ENCODE measurements at regions not wholly inside any gene's neighbourhood (a gene's known extent, or its start where the extent isn't known, plus 50 kb on each side); places are given as distances from the start of the nearest gene placed in this dataset.

DNA sequence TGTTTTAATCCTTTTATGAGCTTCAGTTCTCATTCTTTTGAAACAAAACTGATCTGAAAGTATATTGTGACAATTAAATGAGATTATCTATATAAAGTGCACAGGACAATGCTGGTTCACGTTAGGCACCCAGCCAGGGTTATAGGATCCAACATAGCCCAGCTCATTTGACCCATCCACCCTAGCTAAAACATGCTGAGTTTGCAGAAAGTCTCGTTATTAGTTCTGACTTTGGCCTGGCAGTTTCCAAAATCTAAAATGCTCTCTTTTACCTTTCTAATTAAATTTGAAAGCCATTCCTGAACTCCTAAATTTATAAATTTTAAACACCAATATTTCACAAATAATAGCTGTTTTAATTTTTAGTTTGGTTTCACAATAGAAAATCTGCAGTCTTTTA, 131.9 kb upstream of the PTPRD start:
- Histone ChIP-seq H3K9me3 (ENCODE audit: low read depth, low read length, poor library complexity, severe bottlenecking) (no peaks in the 10 kb centered on the region), H3K4me3 (ENCODE audit: low read depth, low read length, poor library complexity, severe bottlenecking) (no peak overlapping the region), H3K36me3 (ENCODE audit: insufficient read depth, low read length, poor library complexity, severe bottlenecking) (no peaks in the 10 kb centered on the region), H3K27ac (ENCODE audit: low read depth, low read length, poor library complexity, severe bottlenecking) (no peak overlapping the region), H3K27me3 (replicated peaks; ENCODE audit: insufficient read depth, low read depth, low read length, poor library complexity) (no peaks in the 10 kb centered on the region), H3K4me1 (ENCODE audit: insufficient read depth, low read length, poor library complexity, severe bottlenecking) (no peaks in the 10 kb centered on the region)
- ChIA-PET POLR2A (ENCODE audit: low non-redundant PET) (no interaction called here), CTCF (no interaction called here)
- no peak for DNase-seq (ENCODE audit: low spot score)
- intact Hi-C loops (cut with micrococcal nuclease; ENCODE audit: unreplicated experiment), result no loop called here
- no TSS peak for BruUV-seq (replicated peaks)
- TF ChIP-seq, protein P1, sequence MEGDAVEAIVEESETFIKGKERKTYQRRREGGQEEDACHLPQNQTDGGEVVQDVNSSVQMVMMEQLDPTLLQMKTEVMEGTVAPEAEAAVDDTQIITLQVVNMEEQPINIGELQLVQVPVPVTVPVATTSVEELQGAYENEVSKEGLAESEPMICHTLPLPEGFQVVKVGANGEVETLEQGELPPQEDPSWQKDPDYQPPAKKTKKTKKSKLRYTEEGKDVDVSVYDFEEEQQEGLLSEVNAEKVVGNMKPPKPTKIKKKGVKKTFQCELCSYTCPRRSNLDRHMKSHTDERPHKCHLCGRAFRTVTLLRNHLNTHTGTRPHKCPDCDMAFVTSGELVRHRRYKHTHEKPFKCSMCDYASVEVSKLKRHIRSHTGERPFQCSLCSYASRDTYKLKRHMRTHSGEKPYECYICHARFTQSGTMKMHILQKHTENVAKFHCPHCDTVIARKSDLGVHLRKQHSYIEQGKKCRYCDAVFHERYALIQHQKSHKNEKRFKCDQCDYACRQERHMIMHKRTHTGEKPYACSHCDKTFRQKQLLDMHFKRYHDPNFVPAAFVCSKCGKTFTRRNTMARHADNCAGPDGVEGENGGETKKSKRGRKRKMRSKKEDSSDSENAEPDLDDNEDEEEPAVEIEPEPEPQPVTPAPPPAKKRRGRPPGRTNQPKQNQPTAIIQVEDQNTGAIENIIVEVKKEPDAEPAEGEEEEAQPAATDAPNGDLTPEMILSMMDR (conservative IDR thresholded peaks at IDR 0.05; ENCODE audit: low read depth, low read length), result no peak
- TF ChIP-seq EZH2 (IDR thresholded peaks at IDR 0.05; ENCODE audit: borderline replicate concordance, low read depth, low read length, poor library complexity, severe bottlenecking), result no peak

DNA sequence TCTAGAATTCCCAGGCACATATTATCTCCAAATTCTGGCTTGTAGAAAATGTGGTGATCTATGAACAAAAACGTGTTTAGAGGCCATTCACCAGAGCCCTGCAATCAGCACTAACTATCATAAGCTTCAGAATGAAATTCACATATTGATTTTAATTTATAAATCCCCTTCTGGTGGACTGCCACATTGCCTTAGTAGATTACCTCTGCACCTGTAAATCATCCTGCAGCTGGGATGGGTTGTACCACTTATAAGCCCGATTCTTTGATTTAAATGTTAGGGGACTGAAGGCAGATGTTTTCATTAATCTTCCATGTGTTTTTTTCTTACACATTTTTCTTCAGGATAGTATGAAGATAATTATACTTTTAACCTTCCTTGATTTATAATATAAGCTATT, 140.7 kb upstream of the PTPRD start:
- Histone ChIP-seq H3K36me3 (ENCODE audit: insufficient read depth, low read length, poor library complexity, severe bottlenecking) (no peaks in the 10 kb centered on the region), H3K4me3 (ENCODE audit: low read depth, low read length, poor library complexity, severe bottlenecking) (no peak overlapping the region), H3K27ac (ENCODE audit: low read depth, low read length, poor library complexity, severe bottlenecking) (no peak overlapping the region), H3K9me3 (ENCODE audit: low read depth, low read length, poor library complexity, severe bottlenecking) (no peaks in the 10 kb centered on the region), H3K27me3 (replicated peaks; ENCODE audit: insufficient read depth, low read depth, low read length, poor library complexity) (no peaks in the 10 kb centered on the region), H3K4me1 (ENCODE audit: insufficient read depth, low read length, poor library complexity, severe bottlenecking) (no peaks in the 10 kb centered on the region)
- POLR2A ChIA-PET (ENCODE audit: low non-redundant PET), result no interaction called here
- DNase-seq (ENCODE audit: low spot score), result no peak
- no TSS peak for BruUV-seq (replicated peaks)
- intact Hi-C loops (cut with micrococcal nuclease; ENCODE audit: unreplicated experiment), result no loop called here
- CTCF ChIA-PET, result no interaction called here
- TF ChIP-seq, protein P1 (conservative IDR thresholded peaks at IDR 0.05; ENCODE audit: low read depth, low read length), result no peak
- TF ChIP-seq EZH2 (IDR thresholded peaks at IDR 0.05; ENCODE audit: borderline replicate concordance, low read depth, low read length, poor library complexity, severe bottlenecking), result no peak

DNA sequence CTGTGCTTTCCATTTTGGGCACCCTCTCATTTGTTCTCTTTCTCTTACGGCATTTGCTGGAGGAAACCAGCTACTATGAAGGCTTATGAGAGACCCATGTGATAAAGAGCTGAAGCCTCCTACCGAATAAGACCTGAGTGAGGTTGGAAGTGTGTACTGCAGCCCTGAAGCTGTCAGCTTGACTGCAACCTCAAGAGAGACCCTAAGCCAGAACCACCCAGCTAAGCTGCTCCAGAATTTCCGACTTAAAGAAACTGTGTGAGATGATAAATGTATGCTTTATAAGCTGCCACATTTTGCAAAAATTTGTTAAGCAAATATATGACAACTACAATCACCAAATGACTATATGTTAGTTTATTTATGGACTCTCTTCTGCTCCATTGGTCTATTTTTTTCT, 151.7 kb upstream of the PTPRD start:
- POLR2A ChIA-PET (ENCODE audit: low non-redundant PET), result interaction anchor here (0.7 kb wide), 1 partner anchor 593 kb away, joined by 4 read pairs; no protein-coding TSS in a partner anchor
- intact Hi-C loops (cut with micrococcal nuclease; ENCODE audit: unreplicated experiment), result no loop called here
- CTCF ChIA-PET, result no interaction called here

More for the DNA sequence above, 151.7 kb upstream of the PTPRD start:
- H3K27ac ChIP-seq (ENCODE audit: low read depth, low read length, poor library complexity, severe bottlenecking), result no peak overlapping the region
- H3K9me3 ChIP-seq (ENCODE audit: low read depth, low read length, poor library complexity, severe bottlenecking), result peaks cover 3% of the 10 kb centered on the region
- no peaks in the 10 kb centered on the region for H3K27me3 ChIP-seq (replicated peaks; ENCODE audit: insufficient read depth, low read depth, low read length, poor library complexity)
- H3K4me3 ChIP-seq (ENCODE audit: low read depth, low read length, poor library complexity, severe bottlenecking), result no peak overlapping the region
- H3K36me3 ChIP-seq (ENCODE audit: insufficient read depth, low read length, poor library complexity, severe bottlenecking), result no peaks in the 10 kb centered on the region
- H3K4me1 ChIP-seq (ENCODE audit: insufficient read depth, low read length, poor library complexity, severe bottlenecking), result no peaks in the 10 kb centered on the region
- no TSS peak for BruUV-seq (replicated peaks)
- no peak for DNase-seq (ENCODE audit: low spot score)
- TF ChIP-seq, protein P1 (conservative IDR thresholded peaks at IDR 0.05; ENCODE audit: low read depth, low read length), result no peak
- TF ChIP-seq EZH2 (IDR thresholded peaks at IDR 0.05; ENCODE audit: borderline replicate concordance, low read depth, low read length, poor library complexity, severe bottlenecking), result no peak
